ENCODE measurements at regions not wholly inside any gene's neighbourhood (a gene's known extent, or its start where the extent isn't known, plus 50 kb on each side); places are given as distances from the start of the nearest gene placed in this dataset.
"Not testable (repeated sequence)": the region's sequence is repeated elsewhere in the genome, so short reads cannot be mapped to it uniquely, and the experiment has no call there.

DNA sequence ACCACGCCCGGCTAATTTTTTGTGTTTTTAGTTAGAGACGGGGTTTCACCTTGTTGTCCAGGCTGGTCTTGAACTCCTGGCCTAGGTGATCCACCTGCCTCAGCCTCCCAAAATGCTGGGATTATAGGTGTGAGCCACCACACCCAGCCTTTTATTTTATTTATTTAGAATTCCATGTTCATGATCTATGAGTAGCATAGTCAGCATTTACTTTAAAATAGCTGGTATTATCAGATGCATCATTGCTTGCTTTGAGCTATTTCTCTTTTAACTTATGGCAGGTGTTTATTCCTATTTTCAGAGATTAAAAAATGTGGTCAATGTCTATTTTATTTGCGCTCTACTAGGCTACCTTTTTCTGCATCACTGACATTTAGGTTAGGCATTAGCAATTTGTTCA lies 152.0 kb downstream of the UTRN start:
- no peak for TF ChIP-seq ZFX (IDR thresholded peaks at IDR 0.05; ENCODE audit: borderline replicate concordance)
- TF ChIP-seq CTCF (IDR thresholded peaks at IDR 0.05) = no peak

GRCh38 chr6:144438103-144438502 lies 153.0 kb downstream of the UTRN start:
- H3K27ac ChIP-seq = no peak overlapping the region
- TF ChIP-seq CTCF (IDR thresholded peaks at IDR 0.05) = no peak
- TF ChIP-seq ZFX (IDR thresholded peaks at IDR 0.05; ENCODE audit: borderline replicate concordance) = no peak

More for the DNA sequence above, 152.0 kb downstream of the UTRN start:
- H3K27ac ChIP-seq = no peak overlapping the region

- TF ChIP-seq ZFX (IDR thresholded peaks at IDR 0.05; ENCODE audit: borderline replicate concordance) = no peak
- TF ChIP-seq CTCF (IDR thresholded peaks at IDR 0.05) = no peak
- H3K27ac ChIP-seq = no peak overlapping the region
These were observed 153.9 kb downstream of the UTRN start for GRCh38 chr6:144439016-144439415.

DNA sequence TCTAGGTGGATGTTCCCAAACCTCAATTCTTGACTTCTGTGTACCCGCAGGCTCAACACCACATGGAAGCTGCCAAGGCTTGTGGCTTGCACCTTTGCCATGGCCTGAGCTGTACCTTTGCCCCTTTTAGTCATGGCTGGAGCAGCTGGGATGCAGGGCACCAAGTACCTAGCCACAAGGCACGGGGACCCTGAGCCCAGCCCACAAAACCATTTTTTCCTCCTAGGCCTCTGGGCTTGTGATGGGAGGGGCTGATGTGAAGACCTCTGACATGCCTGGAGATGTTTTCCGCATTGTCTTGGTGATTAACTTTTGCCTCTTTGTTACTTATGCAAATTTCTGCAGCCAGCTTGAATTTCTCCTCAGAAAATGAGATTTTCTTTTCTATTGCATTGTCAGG lies 156.7 kb downstream of the UTRN start:
- not testable (repeated sequence) for H3K27ac ChIP-seq

DNA sequence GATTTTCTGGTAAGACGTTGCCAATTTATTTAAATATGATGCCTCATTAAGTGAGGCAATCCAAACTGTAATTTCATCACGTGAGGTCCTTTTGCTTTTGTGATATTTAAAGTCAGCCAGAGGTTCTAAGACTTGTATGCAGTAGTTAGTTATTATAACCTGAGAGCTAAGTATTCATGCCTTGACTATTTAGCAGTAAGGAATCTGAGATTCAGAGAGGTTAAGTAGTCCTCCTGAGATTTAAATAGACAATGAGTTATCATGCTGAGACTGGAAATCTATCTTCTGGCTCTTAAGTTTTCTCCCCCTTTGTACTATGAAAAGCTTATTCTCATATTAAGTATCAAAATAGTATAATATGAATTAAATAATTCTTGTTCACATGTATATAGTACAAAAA lies 158.0 kb downstream of the UTRN start:
- TF ChIP-seq ZFX (IDR thresholded peaks at IDR 0.05; ENCODE audit: borderline replicate concordance) = no peak
- no peak for TF ChIP-seq CTCF (IDR thresholded peaks at IDR 0.05)
- no peak overlapping the region for H3K27ac ChIP-seq

GRCh38 chr6:144447472-144447871 lies 162.3 kb downstream of the UTRN start:
- TF ChIP-seq ZFX (IDR thresholded peaks at IDR 0.05; ENCODE audit: borderline replicate concordance) = no peak
- no peak for TF ChIP-seq CTCF (IDR thresholded peaks at IDR 0.05)
- H3K27ac ChIP-seq = no peak overlapping the region

DNA sequence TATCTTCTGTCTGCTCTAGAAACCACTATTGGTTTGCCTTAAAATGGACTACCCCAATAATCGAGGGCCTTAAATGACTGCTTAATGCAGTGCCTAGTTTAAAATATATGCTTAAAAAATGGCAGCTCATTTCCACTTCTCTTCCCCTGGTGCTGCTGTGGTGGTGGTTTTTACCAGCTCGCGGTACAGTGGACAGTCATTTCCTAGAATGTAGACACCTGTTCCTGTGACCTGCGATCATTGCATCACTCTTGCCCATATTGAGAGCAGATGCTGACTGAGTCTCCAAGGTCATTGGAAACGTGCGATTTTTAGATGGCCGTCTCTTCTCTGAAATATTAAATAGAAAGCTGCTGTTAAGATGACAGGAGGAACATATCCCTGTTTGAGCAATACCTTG lies 164.1 kb downstream of the UTRN start:
- H3K27ac ChIP-seq = no peak overlapping the region
- no peak for TF ChIP-seq CTCF (IDR thresholded peaks at IDR 0.05)
- TF ChIP-seq ZFX (IDR thresholded peaks at IDR 0.05; ENCODE audit: borderline replicate concordance) = no peak

GRCh38 chr6:144449911-144450597 lies 164.9 kb downstream of the UTRN start:
- no peak overlapping the region for H3K27ac ChIP-seq
- TF ChIP-seq CTCF (IDR thresholded peaks at IDR 0.05) (no peak), ZFX (IDR thresholded peaks at IDR 0.05; ENCODE audit: borderline replicate concordance) (no peak)

Measured in 22Rv1 (cell line).